PFSK-1 (cell line): ENCODE measurements at regions not wholly inside any gene's neighbourhood (a gene's known extent, or its start where the extent isn't known, plus 50 kb on each side); places are given as distances from the start of the nearest gene placed in this dataset.

Source experiments
- FOXP2 ChIP-seq: optimal IDR thresholded peaks from 2 replicates; pipeline ENCODE3; 2011; ENCODE audit warnings: borderline replicate concordance, control low read depth, inconsistent platforms; ENCODE audit not compliant: insufficient read depth; ENCODE audit errors: extremely low read length, extremely low read depth
- POLR2AphosphoS5 ChIP-seq: IDR thresholded peaks from 2 replicates; pipeline ENCODE4 v1.6.1; 2012; ENCODE audit warnings: low read depth, mild to moderate bottlenecking, control low read depth, low read length, moderate library complexity
- SIN3A ChIP-seq: IDR thresholded peaks from 2 replicates; pipeline ENCODE4 v1.6.1; 2012; ENCODE audit warnings: mild to moderate bottlenecking, low read length, moderate library complexity, borderline replicate concordance; ENCODE audit not compliant: insufficient read depth
- TAF1 ChIP-seq: IDR thresholded peaks from 2 replicates; pipeline ENCODE4 v1.6.1; 2012; ENCODE audit warnings: low read length, control low read depth, borderline replicate concordance; ENCODE audit not compliant: insufficient read depth
- TF ChIP-seq, protein P1 (sequence below), 2 experiments: IDR thresholded peaks; 2 replicates each; pipeline versions ENCODE4 v1.6.1 to v1.8.0; 2011 to 2012; ENCODE audit warnings: low read depth in 2 of 2, low read length in 2 of 2, control low read depth in 1 of 2, inconsistent platforms in 1 of 2, mild to moderate bottlenecking in 1 of 2, moderate library complexity in 1 of 2; ENCODE audit not compliant: insufficient read depth in 1 of 2

DNA sequence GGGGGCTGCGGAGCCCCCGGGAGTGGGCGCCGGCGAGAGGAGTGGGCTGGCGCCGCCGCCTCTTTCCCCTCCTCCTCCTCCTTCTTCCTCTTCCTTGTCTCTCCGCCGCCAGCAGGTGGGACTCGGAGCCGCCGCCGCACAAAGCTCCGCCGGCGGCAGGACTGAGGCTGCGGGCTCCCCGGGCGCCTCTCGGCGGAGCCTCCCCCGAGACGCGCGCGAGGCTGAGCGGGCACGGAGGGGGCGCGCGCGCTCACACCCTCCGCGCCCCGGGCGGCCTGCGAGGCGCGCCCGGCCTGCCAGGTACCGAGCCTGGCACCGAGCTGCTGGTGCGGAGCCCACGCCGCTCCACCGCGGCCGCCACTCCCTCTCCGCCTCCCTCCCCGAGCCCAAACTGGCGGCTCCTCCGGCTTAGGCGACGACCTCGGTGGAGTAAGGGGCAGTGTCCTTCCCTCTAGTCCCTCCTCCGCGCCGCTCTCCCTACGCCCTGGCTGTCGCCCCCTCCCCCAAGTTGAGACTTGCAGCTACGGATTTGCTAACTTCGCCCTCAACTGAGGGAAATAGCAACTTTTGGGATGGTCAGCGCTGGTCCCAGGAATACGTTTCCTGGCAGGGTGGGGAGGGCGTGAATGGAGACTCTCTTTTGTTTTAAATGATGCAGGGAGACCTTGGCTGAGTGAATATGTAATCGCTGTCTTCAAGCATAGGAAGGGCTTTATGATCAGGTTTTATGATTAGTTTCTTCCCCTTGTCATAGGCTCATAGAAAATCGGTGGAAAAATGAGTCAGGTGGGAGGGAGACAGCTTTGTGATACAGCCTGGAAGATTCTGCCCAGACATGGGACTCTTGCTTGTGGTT, 199.5 kb upstream of the CAND1 start:
- TF ChIP-seq POLR2AphosphoS5 (no peak), FOXP2 (no peak), TAF1 (no peak), SIN3A (no peak)
- TF ChIP-seq, protein P1, sequence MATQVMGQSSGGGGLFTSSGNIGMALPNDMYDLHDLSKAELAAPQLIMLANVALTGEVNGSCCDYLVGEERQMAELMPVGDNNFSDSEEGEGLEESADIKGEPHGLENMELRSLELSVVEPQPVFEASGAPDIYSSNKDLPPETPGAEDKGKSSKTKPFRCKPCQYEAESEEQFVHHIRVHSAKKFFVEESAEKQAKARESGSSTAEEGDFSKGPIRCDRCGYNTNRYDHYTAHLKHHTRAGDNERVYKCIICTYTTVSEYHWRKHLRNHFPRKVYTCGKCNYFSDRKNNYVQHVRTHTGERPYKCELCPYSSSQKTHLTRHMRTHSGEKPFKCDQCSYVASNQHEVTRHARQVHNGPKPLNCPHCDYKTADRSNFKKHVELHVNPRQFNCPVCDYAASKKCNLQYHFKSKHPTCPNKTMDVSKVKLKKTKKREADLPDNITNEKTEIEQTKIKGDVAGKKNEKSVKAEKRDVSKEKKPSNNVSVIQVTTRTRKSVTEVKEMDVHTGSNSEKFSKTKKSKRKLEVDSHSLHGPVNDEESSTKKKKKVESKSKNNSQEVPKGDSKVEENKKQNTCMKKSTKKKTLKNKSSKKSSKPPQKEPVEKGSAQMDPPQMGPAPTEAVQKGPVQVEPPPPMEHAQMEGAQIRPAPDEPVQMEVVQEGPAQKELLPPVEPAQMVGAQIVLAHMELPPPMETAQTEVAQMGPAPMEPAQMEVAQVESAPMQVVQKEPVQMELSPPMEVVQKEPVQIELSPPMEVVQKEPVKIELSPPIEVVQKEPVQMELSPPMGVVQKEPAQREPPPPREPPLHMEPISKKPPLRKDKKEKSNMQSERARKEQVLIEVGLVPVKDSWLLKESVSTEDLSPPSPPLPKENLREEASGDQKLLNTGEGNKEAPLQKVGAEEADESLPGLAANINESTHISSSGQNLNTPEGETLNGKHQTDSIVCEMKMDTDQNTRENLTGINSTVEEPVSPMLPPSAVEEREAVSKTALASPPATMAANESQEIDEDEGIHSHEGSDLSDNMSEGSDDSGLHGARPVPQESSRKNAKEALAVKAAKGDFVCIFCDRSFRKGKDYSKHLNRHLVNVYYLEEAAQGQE (IDR thresholded peaks at IDR 0.05; ENCODE audit: insufficient read depth in 1 of 2, low read depth in 2 of 2, low read length in 2 of 2): no peak
